ENCODE measurements at regions not wholly inside any gene's neighbourhood (a gene's known extent, or its start where the extent isn't known, plus 50 kb on each side); places are given as distances from the start of the nearest gene placed in this dataset.

GRCh38 chr6:86563197-86563596, 374.1 kb upstream of the HTR1E start:
- TF ChIP-seq EZH2 (IDR thresholded peaks at IDR 0.05) (no peak), POLR2AphosphoS5 (IDR thresholded peaks at IDR 0.05; ENCODE audit: borderline replicate concordance, low read depth, low read length) (no peak), FOXP2 (optimal IDR thresholded peaks at IDR 0.05; ENCODE audit: control extremely low read depth, extremely low read length, insufficient read depth) (no peak)

All from SK-N-MC (cell line).